ENCODE measurements at regions not wholly inside any gene's neighbourhood (a gene's known extent, or its start where the extent isn't known, plus 50 kb on each side); places are given as distances from the start of the nearest gene placed in this dataset.
A peak's percentile ranks its signal among the peaks of the same experiment; 100 is the strongest.

- ATAC-seq (ENCODE audit: insufficient number of reproducible peaks, low FRiP score, low read depth) (no peak), DNase-seq (ENCODE audit: low spot score) (no peak)
- Histone ChIP-seq H3K27ac (peak overlapping the region in 1 of 2 donors; percentile 12), H3K9me3 (no peaks in the 10 kb centered on the region), H3K4me3 (no peak overlapping the region), H3K4me1 (ENCODE audit: control insufficient read depth in 1 of 2, low read depth in 2 of 2) (no peaks in the 10 kb centered on the region), H3K27me3 (replicated peaks; ENCODE audit: insufficient read depth) (no peaks in the 10 kb centered on the region), H3K36me3 (no peaks in the 10 kb centered on the region)
- TF ChIP-seq, protein P1, sequence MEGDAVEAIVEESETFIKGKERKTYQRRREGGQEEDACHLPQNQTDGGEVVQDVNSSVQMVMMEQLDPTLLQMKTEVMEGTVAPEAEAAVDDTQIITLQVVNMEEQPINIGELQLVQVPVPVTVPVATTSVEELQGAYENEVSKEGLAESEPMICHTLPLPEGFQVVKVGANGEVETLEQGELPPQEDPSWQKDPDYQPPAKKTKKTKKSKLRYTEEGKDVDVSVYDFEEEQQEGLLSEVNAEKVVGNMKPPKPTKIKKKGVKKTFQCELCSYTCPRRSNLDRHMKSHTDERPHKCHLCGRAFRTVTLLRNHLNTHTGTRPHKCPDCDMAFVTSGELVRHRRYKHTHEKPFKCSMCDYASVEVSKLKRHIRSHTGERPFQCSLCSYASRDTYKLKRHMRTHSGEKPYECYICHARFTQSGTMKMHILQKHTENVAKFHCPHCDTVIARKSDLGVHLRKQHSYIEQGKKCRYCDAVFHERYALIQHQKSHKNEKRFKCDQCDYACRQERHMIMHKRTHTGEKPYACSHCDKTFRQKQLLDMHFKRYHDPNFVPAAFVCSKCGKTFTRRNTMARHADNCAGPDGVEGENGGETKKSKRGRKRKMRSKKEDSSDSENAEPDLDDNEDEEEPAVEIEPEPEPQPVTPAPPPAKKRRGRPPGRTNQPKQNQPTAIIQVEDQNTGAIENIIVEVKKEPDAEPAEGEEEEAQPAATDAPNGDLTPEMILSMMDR (IDR thresholded peaks at IDR 0.05) = no peak
Observed at GRCh38 chr17:30590081-30590733, 113.0 kb downstream of the GOSR1 start.

DNA sequence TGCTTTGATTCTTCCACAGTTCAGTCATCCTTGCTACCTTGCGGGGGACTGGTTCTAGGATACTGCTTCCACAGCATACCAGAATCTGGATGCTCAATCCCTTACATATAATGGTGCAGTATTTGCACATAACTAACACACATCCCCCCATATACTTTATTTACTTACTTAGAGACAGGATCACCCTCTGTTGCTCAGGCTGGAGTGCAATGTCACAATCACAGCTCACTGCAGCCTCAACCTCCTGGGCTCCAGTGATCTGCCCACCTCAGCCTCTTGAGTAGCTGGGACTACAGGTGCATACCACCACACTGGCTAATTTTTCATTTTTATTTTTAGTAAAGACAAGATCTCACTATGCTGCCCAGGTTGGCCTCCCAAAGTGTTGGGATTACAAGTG is 112.2 kb downstream of the GOSR1 start:
- Histone ChIP-seq H3K27me3 (replicated peaks; ENCODE audit: insufficient read depth) (no peaks in the 10 kb centered on the region), H3K27ac (no peak overlapping the region), H3K4me1 (ENCODE audit: control insufficient read depth in 1 of 2, low read depth in 2 of 2) (no peaks in the 10 kb centered on the region), H3K4me3 (no peak overlapping the region), H3K9me3 (no peaks in the 10 kb centered on the region), H3K36me3 (no peaks in the 10 kb centered on the region)
- TF ChIP-seq, protein P1 (IDR thresholded peaks at IDR 0.05) = no peak
- ATAC-seq (ENCODE audit: insufficient number of reproducible peaks, low FRiP score, low read depth) (no peak), DNase-seq (ENCODE audit: low spot score) (no peak)

DNA sequence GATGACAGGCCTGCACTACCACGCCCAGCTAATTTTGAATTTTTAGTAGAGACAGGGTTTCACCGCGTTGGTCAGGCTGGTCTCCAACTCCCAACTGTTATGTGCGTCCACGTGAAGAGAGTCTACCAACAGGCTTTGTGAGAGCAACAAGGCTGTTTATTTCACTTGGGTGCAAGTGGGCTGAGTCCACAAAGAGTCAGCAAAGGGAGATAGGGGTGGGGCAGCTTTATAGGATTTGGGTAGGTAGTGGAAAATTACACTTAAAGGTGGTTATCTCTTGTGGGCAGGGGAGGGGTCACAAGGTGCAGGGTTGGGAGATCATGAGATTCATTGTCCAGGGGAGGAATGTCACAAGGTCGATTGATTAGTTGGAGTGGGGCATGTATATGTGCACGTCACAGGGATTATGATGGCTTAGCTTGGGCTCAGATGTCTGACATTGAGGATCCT is 111.6 kb downstream of the GOSR1 start:
- Histone ChIP-seq H3K36me3 (no peaks in the 10 kb centered on the region), H3K27ac (no peak overlapping the region), H3K4me3 (no peak overlapping the region), H3K9me3 (no peaks in the 10 kb centered on the region), H3K4me1 (ENCODE audit: control insufficient read depth in 1 of 2, low read depth in 2 of 2) (no peaks in the 10 kb centered on the region), H3K27me3 (replicated peaks; ENCODE audit: insufficient read depth) (no peaks in the 10 kb centered on the region)
- no peak for DNase-seq (ENCODE audit: low spot score)
- no peak for ATAC-seq (ENCODE audit: insufficient number of reproducible peaks, low FRiP score, low read depth)
- TF ChIP-seq, protein P1 (IDR thresholded peaks at IDR 0.05) = no peak

- no peak for ATAC-seq (ENCODE audit: insufficient number of reproducible peaks, low FRiP score, low read depth)
- no peaks in the 10 kb centered on the region for H3K9me3 ChIP-seq
- TF ChIP-seq, protein P1 (IDR thresholded peaks at IDR 0.05) = no peak
Observed at GRCh38 chr17:30586818-30587595, 109.8 kb downstream of the GOSR1 start.

GRCh38 chr17:30584810-30585209 is 107.6 kb downstream of the GOSR1 start:
- TF ChIP-seq, protein P1 (IDR thresholded peaks at IDR 0.05) = no peak
- DNase-seq (ENCODE audit: low spot score) (no peak), ATAC-seq (ENCODE audit: insufficient number of reproducible peaks, low FRiP score, low read depth) (no peak)
- Histone ChIP-seq H3K4me3 (no peak overlapping the region), H3K27me3 (replicated peaks; ENCODE audit: insufficient read depth) (no peaks in the 10 kb centered on the region), H3K27ac (no peak overlapping the region), H3K9me3 (no peaks in the 10 kb centered on the region), H3K4me1 (ENCODE audit: control insufficient read depth in 1 of 2, low read depth in 2 of 2) (no peaks in the 10 kb centered on the region), H3K36me3 (no peaks in the 10 kb centered on the region)

More at GRCh38 chr17:30586818-30587595, 109.8 kb downstream of the GOSR1 start:
- DNase-seq (ENCODE audit: low spot score) = no peak
- Histone ChIP-seq H3K27me3 (replicated peaks; ENCODE audit: insufficient read depth) (no peaks in the 10 kb centered on the region), H3K27ac (no peak overlapping the region), H3K4me3 (no peak overlapping the region), H3K4me1 (ENCODE audit: control insufficient read depth in 1 of 2, low read depth in 2 of 2) (no peaks in the 10 kb centered on the region), H3K36me3 (no peaks in the 10 kb centered on the region)

All from thoracic aorta (tissue), 2 donors.